ENCODE measurements at regions not wholly inside any gene's neighbourhood (a gene's known extent, or its start where the extent isn't known, plus 50 kb on each side); places are given as distances from the start of the nearest gene placed in this dataset.
"Not testable (repeated sequence)": the region's sequence is repeated elsewhere in the genome, so short reads cannot be mapped to it uniquely, and the experiment has no call there.

DNA sequence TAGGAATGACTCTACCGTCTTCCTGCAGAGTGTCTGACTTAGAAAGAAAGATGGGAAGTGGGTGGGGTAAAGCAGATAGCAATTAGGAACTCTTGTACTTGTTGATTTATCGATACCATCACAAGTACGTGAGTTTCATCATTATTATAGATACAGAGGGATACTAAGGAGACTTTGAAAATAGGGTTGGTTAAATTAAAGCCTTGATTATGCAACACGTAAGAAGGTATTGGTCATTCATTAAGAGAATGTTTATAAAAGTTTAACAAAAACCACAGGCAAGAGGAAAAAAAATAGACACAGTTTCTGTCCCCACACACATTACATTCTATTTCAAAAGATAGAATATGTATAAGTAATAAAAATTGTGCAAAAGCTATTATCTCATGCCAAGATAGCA is 65.9 kb upstream of the UGT2B7 start:
- peaks cover 24% of the 10 kb centered on the region for H3K9me3 ChIP-seq (ENCODE audit: control insufficient read depth, low read length)
- peaks cover 19% of the 10 kb centered on the region for H3K9me3 Mint-ChIP-seq
- H3K4me3 ChIP-seq (ENCODE audit: low read length) = no peak overlapping the region
- no peak overlapping the region for H3K4me3 Mint-ChIP-seq
- no peaks in the 10 kb centered on the region for H3K36me3 Mint-ChIP-seq (ENCODE audit: low read depth)
- no peaks in the 10 kb centered on the region for H3K27me3 ChIP-seq (ENCODE audit: control insufficient read depth, insufficient read depth, low read length, poor library complexity, severe bottlenecking)
- no peaks in the 10 kb centered on the region for H3K4me1 ChIP-seq (ENCODE audit: control insufficient read depth, insufficient read depth, low read length)
- no peak overlapping the region for H3K27ac ChIP-seq (ENCODE audit: low read depth, low read length)
- H3K9ac ChIP-seq (ENCODE audit: extremely low read depth, low read length, poor library complexity, severe bottlenecking) = no peak overlapping the region
- no peaks in the 10 kb centered on the region for H3K4me1 Mint-ChIP-seq
- no peak for DNase-seq
- H3K27ac Mint-ChIP-seq = no peak overlapping the region
- WGBS, 2 experiments (ENCODE audit: insufficient coverage in 1 of 2, insufficient read length in 1 of 2) = 97 to 100% methylated on average over 3 to 4 of the region's 4 CpGs
- no peaks in the 10 kb centered on the region for H3K36me3 ChIP-seq (ENCODE audit: control insufficient read depth, insufficient read depth, low read length)
- TF ChIP-seq, protein P1, sequence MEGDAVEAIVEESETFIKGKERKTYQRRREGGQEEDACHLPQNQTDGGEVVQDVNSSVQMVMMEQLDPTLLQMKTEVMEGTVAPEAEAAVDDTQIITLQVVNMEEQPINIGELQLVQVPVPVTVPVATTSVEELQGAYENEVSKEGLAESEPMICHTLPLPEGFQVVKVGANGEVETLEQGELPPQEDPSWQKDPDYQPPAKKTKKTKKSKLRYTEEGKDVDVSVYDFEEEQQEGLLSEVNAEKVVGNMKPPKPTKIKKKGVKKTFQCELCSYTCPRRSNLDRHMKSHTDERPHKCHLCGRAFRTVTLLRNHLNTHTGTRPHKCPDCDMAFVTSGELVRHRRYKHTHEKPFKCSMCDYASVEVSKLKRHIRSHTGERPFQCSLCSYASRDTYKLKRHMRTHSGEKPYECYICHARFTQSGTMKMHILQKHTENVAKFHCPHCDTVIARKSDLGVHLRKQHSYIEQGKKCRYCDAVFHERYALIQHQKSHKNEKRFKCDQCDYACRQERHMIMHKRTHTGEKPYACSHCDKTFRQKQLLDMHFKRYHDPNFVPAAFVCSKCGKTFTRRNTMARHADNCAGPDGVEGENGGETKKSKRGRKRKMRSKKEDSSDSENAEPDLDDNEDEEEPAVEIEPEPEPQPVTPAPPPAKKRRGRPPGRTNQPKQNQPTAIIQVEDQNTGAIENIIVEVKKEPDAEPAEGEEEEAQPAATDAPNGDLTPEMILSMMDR (conservative IDR thresholded peaks at IDR 0.05) = no peak
- H3K27me3 Mint-ChIP-seq (ENCODE audit: insufficient read depth) = no peaks in the 10 kb centered on the region

DNA sequence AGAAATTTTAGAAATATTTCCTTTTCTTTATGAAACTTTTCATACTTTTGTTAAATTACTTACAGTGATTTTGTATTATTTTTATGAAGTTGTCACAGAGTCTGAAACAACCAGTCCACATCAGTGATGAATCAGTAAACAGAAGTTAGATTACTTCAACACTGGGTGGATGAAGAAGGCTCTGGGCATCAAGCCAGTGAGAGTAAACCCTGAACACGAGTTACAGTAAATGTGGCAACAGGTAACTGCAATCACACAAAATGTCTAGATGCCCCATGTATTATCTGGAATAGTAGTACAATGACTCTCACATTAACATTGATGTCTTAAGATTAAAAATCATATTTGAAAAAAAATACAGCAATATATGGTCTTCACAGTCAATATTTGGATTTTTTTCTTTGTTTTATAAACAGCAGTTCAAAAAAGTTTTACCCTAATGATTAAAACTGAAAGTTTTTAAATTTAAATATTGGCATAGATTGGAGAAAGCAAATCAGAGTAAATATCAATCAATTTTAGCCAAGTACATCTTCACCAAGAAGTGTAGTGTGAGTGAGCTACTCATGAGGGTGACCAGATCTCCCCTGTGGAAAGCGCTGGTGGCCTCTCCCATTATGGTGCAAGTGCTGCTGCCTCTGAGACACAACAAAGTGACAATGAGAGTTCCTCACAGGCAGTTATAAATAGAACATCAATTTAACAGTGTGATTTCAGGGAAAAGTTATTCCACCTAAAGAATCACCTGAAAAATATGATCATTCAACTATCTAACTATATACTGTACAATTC is 63.2 kb upstream of the UGT2B7 start:
- Histone ChIP-seq H3K27ac (ENCODE audit: low read depth, low read length) (no peak overlapping the region), H3K9ac (ENCODE audit: extremely low read depth, low read length, poor library complexity, severe bottlenecking) (no peak overlapping the region), H3K9me3 (ENCODE audit: control insufficient read depth, low read length) (peaks cover 34% of the 10 kb centered on the region), H3K36me3 (ENCODE audit: control insufficient read depth, insufficient read depth, low read length) (no peaks in the 10 kb centered on the region), H3K4me1 (ENCODE audit: control insufficient read depth, insufficient read depth, low read length) (no peaks in the 10 kb centered on the region), H3K4me3 (ENCODE audit: low read length) (no peak overlapping the region), H3K27me3 (ENCODE audit: control insufficient read depth, insufficient read depth, low read length, poor library complexity, severe bottlenecking) (no peaks in the 10 kb centered on the region)
- Mint-ChIP-seq H3K4me1 (no peaks in the 10 kb centered on the region), H3K27ac (no peak overlapping the region), H3K4me3 (no peak overlapping the region), H3K27me3 (ENCODE audit: insufficient read depth) (no peaks in the 10 kb centered on the region), H3K9me3 (peaks cover 25% of the 10 kb centered on the region), H3K36me3 (ENCODE audit: low read depth) (no peaks in the 10 kb centered on the region)
- 89 to 92% methylated on average over 1 to 2 of the region's 2 CpGs for WGBS, 2 experiments (ENCODE audit: insufficient coverage in 1 of 2, insufficient read length in 1 of 2)
- DNase-seq = no peak
- TF ChIP-seq, protein P1 (conservative IDR thresholded peaks at IDR 0.05) = no peak

DNA sequence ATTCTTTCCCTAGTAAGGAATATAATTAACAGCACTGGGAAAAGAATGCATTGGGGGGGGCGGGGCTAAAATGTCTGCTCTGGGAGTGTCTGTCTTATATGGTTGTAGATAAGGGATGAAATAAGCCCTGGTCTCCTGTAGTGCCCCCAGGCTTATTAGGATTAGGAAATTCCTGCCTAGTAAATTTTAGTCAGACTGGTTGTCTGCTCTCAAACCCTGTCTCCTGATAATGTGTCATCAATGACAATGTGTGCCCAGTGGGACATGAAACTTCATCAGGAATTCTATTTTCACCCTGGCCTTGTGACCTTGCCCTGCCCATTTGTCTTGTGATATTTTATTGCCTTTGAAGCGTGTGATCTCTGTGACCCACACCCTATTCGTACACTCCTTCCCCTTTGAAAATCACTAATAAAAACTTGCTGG is 61.9 kb upstream of the UGT2B7 start:
- not testable (repeated sequence) for H3K4me1 Mint-ChIP-seq; DNase-seq; H3K4me1 ChIP-seq (ENCODE audit: control insufficient read depth, insufficient read depth, low read length); H3K36me3 ChIP-seq (ENCODE audit: control insufficient read depth, insufficient read depth, low read length); H3K4me3 Mint-ChIP-seq; H3K9ac ChIP-seq (ENCODE audit: extremely low read depth, low read length, poor library complexity, severe bottlenecking); H3K27me3 ChIP-seq (ENCODE audit: control insufficient read depth, insufficient read depth, low read length, poor library complexity, severe bottlenecking); H3K4me3 ChIP-seq (ENCODE audit: low read length); H3K27ac ChIP-seq (ENCODE audit: low read depth, low read length); H3K36me3 Mint-ChIP-seq (ENCODE audit: low read depth); H3K27me3 Mint-ChIP-seq (ENCODE audit: insufficient read depth); H3K27ac Mint-ChIP-seq
- peaks cover 34% of the 10 kb centered on the region for H3K9me3 ChIP-seq (ENCODE audit: control insufficient read depth, low read length)
- 79% methylated on average over 3 of the region's 3 CpGs; no CpG with 5 or more reads in 1 of the 2 experiments for WGBS, 2 experiments (ENCODE audit: insufficient coverage in 1 of 2, insufficient read length in 1 of 2)
- peaks cover 25% of the 10 kb centered on the region for H3K9me3 Mint-ChIP-seq

Measured in endodermal cell (in vitro differentiated cells).